SK-N-SH (cell line): ENCODE measurements at regions not wholly inside any gene's neighbourhood (a gene's known extent, or its start where the extent isn't known, plus 50 kb on each side); places are given as distances from the start of the nearest gene placed in this dataset.

Experiments used
- CHD2 ChIP-seq: fragments of 150-350 bp; IDR thresholded peaks from 2 replicates; pipeline ENCODE4 v1.6.1; 2018; ENCODE audit warnings: low read length; ENCODE audit not compliant: partially characterized antibody
- CTCF ChIP-seq: fragments of 200-600 bp; sonication (generic); IDR thresholded peaks from 2 replicates; pipeline ENCODE4 v1.6.1; 2017; ENCODE audit warnings: antibody characterized with exemption, mild to moderate bottlenecking, moderate library complexity
- EP300 ChIP-seq, 2 experiments: IDR thresholded peaks; 2 replicates each; pipeline versions ENCODE4 v1.4.0 to v1.6.1; 2012; ENCODE audit warnings: borderline replicate concordance in 1 of 2, low read depth in 1 of 2, low read length in 1 of 2
- EZH2phosphoT487 ChIP-seq: fragments of 200-600 bp; sonication (generic); IDR thresholded peaks from 2 replicates; pipeline ENCODE4 v1.6.1; 2017; ENCODE audit warnings: low read depth, mixed run types, mild to moderate bottlenecking, antibody characterized with exemption, moderate library complexity, borderline replicate concordance
- GABPA ChIP-seq: IDR thresholded peaks from 2 replicates; pipeline ENCODE4 v1.4.0; 2012; ENCODE audit warnings: low read depth, mild to moderate bottlenecking
- MAX ChIP-seq: IDR thresholded peaks from 2 replicates; pipeline ENCODE4 v1.4.0; 2012; ENCODE audit warnings: low read depth
- SIN3A ChIP-seq: IDR thresholded peaks from 2 replicates; pipeline ENCODE4 v1.6.1; 2012; ENCODE audit warnings: low read depth, mild to moderate bottlenecking, low read length, moderate library complexity, borderline replicate concordance
- TAF1 ChIP-seq: IDR thresholded peaks from 2 replicates; pipeline ENCODE4 v1.6.1; 2012; ENCODE audit warnings: low read depth, mild to moderate bottlenecking, low read length, moderate library complexity, borderline replicate concordance
- TF ChIP-seq, protein P1 (sequence below): IDR thresholded peaks from 2 replicates; pipeline ENCODE4 v1.6.1; 2012; ENCODE audit warnings: mild to moderate bottlenecking, low read depth, low read length, moderate library complexity

DNA sequence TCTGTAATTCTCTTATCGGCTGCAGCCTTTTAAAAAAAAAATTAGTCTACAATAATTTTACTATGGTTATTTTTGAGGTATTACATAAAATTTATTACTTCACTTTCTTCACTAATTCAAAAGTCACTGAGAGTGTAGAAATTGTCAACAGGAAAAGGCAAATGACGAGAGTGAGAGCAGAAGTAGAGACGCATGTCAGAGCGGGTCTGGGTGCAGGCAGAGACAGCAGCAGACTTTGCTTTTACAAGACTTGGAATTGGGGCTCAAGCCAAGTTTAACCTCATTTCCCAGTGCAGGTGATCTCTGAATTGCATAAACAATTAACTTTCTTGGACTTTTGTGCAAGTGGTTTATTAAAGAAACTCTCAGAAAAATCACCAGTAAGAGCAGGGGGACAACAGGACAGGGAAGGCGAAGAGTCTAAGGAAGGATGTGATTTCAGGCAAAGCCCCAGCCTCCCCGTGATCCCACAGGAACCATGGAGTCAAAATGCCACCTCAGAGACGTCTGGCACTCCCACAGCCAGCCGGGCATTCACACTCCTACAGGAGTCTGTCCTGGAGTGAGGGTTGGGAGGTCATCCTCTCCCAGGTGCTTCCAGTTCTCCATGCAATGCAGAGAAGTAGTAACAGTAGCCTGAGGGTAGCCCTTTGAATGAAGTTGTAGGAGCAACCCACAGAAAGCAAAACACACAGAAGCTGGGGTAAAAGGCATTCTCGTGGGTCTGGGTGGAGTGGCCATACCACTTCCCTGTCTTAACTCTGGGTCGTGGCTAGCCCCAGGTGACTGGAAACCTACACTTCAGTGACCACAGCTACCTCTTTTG lies 274.0 kb upstream of the TGFBR2 start:
- TF ChIP-seq, protein P1, sequence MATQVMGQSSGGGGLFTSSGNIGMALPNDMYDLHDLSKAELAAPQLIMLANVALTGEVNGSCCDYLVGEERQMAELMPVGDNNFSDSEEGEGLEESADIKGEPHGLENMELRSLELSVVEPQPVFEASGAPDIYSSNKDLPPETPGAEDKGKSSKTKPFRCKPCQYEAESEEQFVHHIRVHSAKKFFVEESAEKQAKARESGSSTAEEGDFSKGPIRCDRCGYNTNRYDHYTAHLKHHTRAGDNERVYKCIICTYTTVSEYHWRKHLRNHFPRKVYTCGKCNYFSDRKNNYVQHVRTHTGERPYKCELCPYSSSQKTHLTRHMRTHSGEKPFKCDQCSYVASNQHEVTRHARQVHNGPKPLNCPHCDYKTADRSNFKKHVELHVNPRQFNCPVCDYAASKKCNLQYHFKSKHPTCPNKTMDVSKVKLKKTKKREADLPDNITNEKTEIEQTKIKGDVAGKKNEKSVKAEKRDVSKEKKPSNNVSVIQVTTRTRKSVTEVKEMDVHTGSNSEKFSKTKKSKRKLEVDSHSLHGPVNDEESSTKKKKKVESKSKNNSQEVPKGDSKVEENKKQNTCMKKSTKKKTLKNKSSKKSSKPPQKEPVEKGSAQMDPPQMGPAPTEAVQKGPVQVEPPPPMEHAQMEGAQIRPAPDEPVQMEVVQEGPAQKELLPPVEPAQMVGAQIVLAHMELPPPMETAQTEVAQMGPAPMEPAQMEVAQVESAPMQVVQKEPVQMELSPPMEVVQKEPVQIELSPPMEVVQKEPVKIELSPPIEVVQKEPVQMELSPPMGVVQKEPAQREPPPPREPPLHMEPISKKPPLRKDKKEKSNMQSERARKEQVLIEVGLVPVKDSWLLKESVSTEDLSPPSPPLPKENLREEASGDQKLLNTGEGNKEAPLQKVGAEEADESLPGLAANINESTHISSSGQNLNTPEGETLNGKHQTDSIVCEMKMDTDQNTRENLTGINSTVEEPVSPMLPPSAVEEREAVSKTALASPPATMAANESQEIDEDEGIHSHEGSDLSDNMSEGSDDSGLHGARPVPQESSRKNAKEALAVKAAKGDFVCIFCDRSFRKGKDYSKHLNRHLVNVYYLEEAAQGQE, result no peak
- no peak for TF ChIP-seq EZH2phosphoT487
- TF ChIP-seq EP300 (IDR thresholded peaks at IDR 0.05; ENCODE audit: borderline replicate concordance in 1 of 2, low read depth in 1 of 2, low read length in 1 of 2), result no peak
- no peak for TF ChIP-seq TAF1
- no peak for TF ChIP-seq CTCF
- no peak for TF ChIP-seq GABPA
- no peak for TF ChIP-seq MAX
- TF ChIP-seq SIN3A, result no peak
- no peak for TF ChIP-seq CHD2
